ENCODE measurements at regions not wholly inside any gene's neighbourhood (a gene's known extent, or its start where the extent isn't known, plus 50 kb on each side); places are given as distances from the start of the nearest gene placed in this dataset.

DNA sequence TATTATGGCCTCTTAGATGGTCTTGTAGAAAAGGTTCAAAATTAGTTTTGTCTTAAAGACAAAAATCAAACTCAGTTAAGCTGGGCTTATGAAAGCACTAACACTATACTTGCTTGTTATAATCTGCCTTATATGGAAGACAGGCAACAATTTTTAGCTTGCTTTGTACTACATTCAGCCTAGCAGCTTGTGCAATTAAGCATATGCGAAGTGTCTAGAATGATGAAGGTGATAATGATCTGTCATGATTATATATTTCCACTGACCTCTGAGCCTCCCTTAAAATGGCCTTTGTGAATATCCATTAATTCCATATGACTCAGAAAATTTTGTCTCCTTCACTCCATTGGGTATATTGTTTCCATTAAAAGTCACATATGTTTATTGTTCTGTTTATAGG, 834.9 kb downstream of the OLFM4 start:
- DNase-seq (ENCODE audit: low read depth) (no peak), FAIRE-seq (no peak)
- Histone ChIP-seq H3K27me3 (ENCODE audit: control insufficient read depth, insufficient read depth, low read length) (no peaks in the 10 kb centered on the region), H3K36me3 (ENCODE audit: control insufficient read depth, insufficient read depth, low read length) (no peaks in the 10 kb centered on the region), H3K4me3 (ENCODE audit: low read depth, low read length) (no peak overlapping the region)
- TF ChIP-seq, protein P1, sequence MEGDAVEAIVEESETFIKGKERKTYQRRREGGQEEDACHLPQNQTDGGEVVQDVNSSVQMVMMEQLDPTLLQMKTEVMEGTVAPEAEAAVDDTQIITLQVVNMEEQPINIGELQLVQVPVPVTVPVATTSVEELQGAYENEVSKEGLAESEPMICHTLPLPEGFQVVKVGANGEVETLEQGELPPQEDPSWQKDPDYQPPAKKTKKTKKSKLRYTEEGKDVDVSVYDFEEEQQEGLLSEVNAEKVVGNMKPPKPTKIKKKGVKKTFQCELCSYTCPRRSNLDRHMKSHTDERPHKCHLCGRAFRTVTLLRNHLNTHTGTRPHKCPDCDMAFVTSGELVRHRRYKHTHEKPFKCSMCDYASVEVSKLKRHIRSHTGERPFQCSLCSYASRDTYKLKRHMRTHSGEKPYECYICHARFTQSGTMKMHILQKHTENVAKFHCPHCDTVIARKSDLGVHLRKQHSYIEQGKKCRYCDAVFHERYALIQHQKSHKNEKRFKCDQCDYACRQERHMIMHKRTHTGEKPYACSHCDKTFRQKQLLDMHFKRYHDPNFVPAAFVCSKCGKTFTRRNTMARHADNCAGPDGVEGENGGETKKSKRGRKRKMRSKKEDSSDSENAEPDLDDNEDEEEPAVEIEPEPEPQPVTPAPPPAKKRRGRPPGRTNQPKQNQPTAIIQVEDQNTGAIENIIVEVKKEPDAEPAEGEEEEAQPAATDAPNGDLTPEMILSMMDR (IDR thresholded peaks at IDR 0.05; ENCODE audit: insufficient read depth, low read length, severe bottlenecking), result no peak

DNA sequence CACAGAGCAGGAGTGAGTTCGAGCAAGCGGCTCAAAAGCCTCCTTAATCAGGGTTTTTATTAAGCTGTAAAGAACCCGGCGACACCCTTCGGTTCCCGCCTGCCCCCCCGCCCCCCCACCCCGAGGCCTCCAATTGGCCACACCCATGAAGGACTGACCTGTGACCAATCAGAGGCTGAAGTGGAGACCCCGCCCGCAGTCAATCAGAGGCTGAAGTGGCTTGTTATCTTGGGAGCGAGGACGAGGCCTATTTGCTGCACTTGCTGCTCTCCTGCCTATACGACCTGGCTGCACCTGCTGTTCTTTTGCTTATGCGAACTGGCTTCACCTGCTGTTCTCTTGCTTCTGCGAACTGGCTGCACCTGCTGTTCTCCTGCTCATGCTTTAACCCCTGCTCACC, 844.9 kb downstream of the OLFM4 start:
- DNase-seq (ENCODE audit: low read depth) (no peak), FAIRE-seq (no peak)
- H3K4me3 ChIP-seq (ENCODE audit: low read depth, low read length), result no peak overlapping the region
- no peaks in the 10 kb centered on the region for H3K27me3 ChIP-seq (ENCODE audit: control insufficient read depth, insufficient read depth, low read length)
- H3K36me3 ChIP-seq (ENCODE audit: control insufficient read depth, insufficient read depth, low read length), result no peaks in the 10 kb centered on the region
- TF ChIP-seq, protein P1 (IDR thresholded peaks at IDR 0.05; ENCODE audit: insufficient read depth, low read length, severe bottlenecking), result no peak

DNA sequence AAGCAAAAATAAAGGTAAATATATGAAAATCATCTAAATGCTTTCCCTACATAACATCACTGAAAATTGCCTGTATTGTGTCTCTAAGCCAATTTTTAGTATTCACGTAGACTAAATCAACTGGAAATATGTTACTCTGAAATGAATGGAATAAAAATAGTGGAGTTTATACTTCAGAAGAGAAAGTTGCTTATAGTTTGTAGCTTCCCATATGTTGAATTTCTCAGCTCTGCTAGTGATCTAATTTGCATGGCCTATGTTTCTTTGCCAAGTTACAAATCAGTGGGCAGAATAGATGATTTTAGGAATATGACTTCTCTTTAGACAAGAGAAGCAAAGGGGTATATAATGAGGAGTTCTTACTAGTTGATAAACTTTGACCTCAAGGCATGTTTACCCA, 850.2 kb downstream of the OLFM4 start:
- no peak for DNase-seq (ENCODE audit: low read depth)
- TF ChIP-seq, protein P1 (IDR thresholded peaks at IDR 0.05; ENCODE audit: insufficient read depth, low read length, severe bottlenecking), result no peak
- Histone ChIP-seq H3K36me3 (ENCODE audit: control insufficient read depth, insufficient read depth, low read length) (no peaks in the 10 kb centered on the region), H3K27me3 (ENCODE audit: control insufficient read depth, insufficient read depth, low read length) (no peaks in the 10 kb centered on the region), H3K4me3 (ENCODE audit: low read depth, low read length) (no peak overlapping the region)
- FAIRE-seq, result no peak

DNA sequence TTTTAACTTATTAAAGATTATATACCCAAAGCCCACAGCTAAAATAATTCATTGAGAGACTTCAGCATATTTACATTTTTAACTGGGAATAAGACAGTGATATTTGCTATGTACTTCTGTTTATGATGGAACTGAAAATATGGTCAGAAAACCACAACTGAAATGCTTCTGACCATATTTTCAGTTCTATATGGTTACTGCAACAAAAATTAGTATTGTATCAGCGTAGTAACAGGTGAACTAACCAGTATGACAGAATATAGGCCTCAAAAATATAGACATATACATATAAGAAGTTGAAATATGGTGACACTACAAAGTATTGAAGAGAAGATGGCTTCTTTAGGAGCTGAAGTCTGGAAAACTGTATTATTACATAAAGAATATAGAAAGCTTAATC, 857.4 kb downstream of the OLFM4 start:
- FAIRE-seq, result no peak
- DNase-seq (ENCODE audit: low read depth), result no peak
- TF ChIP-seq, protein P1 (IDR thresholded peaks at IDR 0.05; ENCODE audit: insufficient read depth, low read length, severe bottlenecking), result no peak
- no peaks in the 10 kb centered on the region for H3K27me3 ChIP-seq (ENCODE audit: control insufficient read depth, insufficient read depth, low read length)
- no peaks in the 10 kb centered on the region for H3K36me3 ChIP-seq (ENCODE audit: control insufficient read depth, insufficient read depth, low read length)
- H3K4me3 ChIP-seq (ENCODE audit: low read depth, low read length), result no peak overlapping the region

DNA sequence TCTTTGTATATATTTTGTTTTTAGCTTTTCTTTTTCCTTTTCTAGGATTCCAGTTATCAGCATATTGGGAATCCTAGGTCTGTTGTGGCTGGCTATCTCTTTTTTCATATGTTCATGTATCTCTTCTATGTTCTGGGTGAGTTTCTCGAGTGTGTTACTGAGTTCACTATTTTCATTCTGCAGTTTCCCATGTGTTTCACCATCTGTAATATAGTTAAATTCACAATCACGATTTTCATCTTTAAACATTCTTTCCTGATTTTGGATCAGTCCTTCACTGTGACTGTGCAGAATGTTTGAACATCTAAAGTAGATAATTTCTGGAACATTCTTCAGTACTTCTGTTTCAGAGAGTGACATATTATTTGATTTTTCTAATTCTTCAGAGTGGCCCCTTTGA, 862.1 kb downstream of the OLFM4 start:
- FAIRE-seq (no peak), DNase-seq (ENCODE audit: low read depth) (no peak)
- Histone ChIP-seq H3K27me3 (ENCODE audit: control insufficient read depth, insufficient read depth, low read length) (no peaks in the 10 kb centered on the region), H3K4me3 (ENCODE audit: low read depth, low read length) (no peak overlapping the region), H3K36me3 (ENCODE audit: control insufficient read depth, insufficient read depth, low read length) (no peaks in the 10 kb centered on the region)
- TF ChIP-seq, protein P1 (IDR thresholded peaks at IDR 0.05; ENCODE audit: insufficient read depth, low read length, severe bottlenecking), result no peak

DNA sequence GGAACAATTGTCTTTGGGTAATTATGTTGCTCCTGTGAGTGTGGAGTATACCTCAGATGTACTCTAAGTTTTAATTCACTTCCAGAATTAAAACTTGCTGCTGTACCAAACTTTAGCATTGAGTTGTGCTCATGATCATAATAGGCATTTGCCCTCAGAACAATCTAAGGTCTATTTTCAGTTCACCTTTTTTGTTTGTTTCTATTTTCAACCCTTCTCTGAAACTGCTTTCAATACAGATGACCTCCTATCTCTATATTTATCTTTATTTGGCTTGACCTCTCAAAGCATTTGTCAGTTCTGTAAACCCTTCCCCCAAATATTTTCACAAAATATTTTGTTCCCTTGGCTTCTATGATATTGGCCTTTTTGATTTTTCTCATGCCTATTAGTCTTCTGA, 873.0 kb downstream of the OLFM4 start:
- Histone ChIP-seq H3K36me3 (ENCODE audit: control insufficient read depth, insufficient read depth, low read length) (no peaks in the 10 kb centered on the region), H3K4me3 (ENCODE audit: low read depth, low read length) (no peak overlapping the region), H3K27me3 (ENCODE audit: control insufficient read depth, insufficient read depth, low read length) (no peaks in the 10 kb centered on the region)
- TF ChIP-seq, protein P1 (IDR thresholded peaks at IDR 0.05; ENCODE audit: insufficient read depth, low read length, severe bottlenecking), result no peak
- FAIRE-seq (no peak), DNase-seq (ENCODE audit: low read depth) (no peak)

All from bronchial epithelial cell (primary cell).